Neutrophil (primary cell): ENCODE measurements at regions not wholly inside any gene's neighbourhood (a gene's known extent, or its start where the extent isn't known, plus 50 kb on each side); places are given as distances from the start of the nearest gene placed in this dataset.

Experiments used
- H3K27ac ChIP-seq: fragments of 200-600 bp; sonication (generic); 2 replicates; pipeline ENCODE4 v1.5.1; 2016; ENCODE audit warnings: mild to moderate bottlenecking, moderate library complexity
- H3K27me3 ChIP-seq: fragments of 200-600 bp; sonication (generic); 2 replicates; pipeline ENCODE4 v1.6.0; 2016; ENCODE audit warnings: mild to moderate bottlenecking
- H3K36me3 ChIP-seq: fragments of 200-600 bp; sonication (generic); 2 replicates; pipeline ENCODE4 v1.5.1; 2017
- H3K4me1 ChIP-seq, 2 experiments: fragments of 200-600 bp in 1 of 2; sonication (generic) in 1 of 2; 1 replicate in 1 of 2; 2 replicates in 1 of 2; pipeline versions ENCODE4 v1.5.1 to v1.6.1; 2013 to 2016; ENCODE audit warnings: low read depth in 1 of 2, low read length in 1 of 2, mild to moderate bottlenecking in 1 of 2, moderate library complexity in 1 of 2; ENCODE audit not compliant: control insufficient read depth in 1 of 2, insufficient read depth in 1 of 2
- H3K4me3 ChIP-seq, 2 experiments: fragments of 200-600 bp in 1 of 2; sonication (generic) in 1 of 2; 1 replicate in 1 of 2; 2 replicates in 1 of 2; pipeline ENCODE4 v1.5.1; 2013 to 2016; ENCODE audit warnings: low read depth in 1 of 2, low read length in 1 of 2, mild to moderate bottlenecking in 1 of 2, moderate library complexity in 1 of 2
- H3K9me3 ChIP-seq: fragments of 200-600 bp; sonication (generic); 2 replicates; pipeline ENCODE4 v1.5.1; 2016
- TF ChIP-seq, protein P1 (sequence below): fragments of 200-600 bp; sonication (generic); IDR thresholded peaks from 2 replicates; pipeline ENCODE4 v1.5.1; 2016; ENCODE audit warnings: antibody characterized with exemption

DNA sequence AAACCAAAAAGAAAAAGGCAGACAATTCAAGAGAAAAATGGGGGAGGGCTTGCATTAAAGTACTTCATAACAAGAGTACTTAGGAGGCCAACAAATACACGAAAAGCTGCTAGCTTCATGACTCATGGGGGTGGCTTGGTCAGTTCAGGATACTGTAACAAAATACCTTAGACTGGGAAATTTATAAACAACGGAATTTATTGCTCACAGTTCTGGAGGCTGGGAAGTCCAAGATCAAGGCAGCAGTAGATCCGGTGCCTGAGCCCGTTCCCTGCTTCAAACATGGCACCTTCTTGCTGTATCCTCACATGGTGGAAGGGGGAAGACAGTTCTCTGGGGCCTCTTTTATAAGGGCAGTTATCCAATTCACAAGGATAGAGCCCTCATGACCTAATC, 111.4 kb downstream of the C9orf50 start:
- TF ChIP-seq, protein P1, sequence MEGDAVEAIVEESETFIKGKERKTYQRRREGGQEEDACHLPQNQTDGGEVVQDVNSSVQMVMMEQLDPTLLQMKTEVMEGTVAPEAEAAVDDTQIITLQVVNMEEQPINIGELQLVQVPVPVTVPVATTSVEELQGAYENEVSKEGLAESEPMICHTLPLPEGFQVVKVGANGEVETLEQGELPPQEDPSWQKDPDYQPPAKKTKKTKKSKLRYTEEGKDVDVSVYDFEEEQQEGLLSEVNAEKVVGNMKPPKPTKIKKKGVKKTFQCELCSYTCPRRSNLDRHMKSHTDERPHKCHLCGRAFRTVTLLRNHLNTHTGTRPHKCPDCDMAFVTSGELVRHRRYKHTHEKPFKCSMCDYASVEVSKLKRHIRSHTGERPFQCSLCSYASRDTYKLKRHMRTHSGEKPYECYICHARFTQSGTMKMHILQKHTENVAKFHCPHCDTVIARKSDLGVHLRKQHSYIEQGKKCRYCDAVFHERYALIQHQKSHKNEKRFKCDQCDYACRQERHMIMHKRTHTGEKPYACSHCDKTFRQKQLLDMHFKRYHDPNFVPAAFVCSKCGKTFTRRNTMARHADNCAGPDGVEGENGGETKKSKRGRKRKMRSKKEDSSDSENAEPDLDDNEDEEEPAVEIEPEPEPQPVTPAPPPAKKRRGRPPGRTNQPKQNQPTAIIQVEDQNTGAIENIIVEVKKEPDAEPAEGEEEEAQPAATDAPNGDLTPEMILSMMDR = no peak
- H3K9me3 ChIP-seq = peaks cover 10% of the 10 kb centered on the region
- H3K36me3 ChIP-seq = no peaks in the 10 kb centered on the region
- H3K4me1 ChIP-seq = no peaks in the 10 kb centered on the region
- no peaks in the 10 kb centered on the region for H3K27me3 ChIP-seq
- no peak overlapping the region for H3K27ac ChIP-seq
- no peak overlapping the region for H3K4me3 ChIP-seq

DNA sequence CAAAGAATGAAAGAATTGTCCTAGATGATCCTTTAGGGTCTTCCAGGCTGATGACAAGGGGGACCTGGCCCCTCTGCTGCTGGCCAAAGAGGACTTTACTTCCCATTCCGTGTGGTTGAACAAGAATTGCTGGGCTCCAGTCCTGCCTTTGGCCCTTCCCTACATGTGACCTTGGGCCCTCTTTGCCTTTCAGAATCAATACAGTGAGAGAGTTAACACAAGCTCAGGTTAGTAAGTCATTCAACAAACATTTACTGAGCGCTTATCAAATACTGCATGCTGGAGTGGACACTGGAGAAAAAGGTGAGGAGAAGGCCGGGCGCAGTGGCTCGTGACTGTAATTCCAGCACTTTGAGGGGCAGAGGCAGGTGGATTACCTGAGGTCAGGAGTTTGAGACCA, 113.1 kb downstream of the C9orf50 start:
- H3K9me3 ChIP-seq = no peaks in the 10 kb centered on the region
- no peaks in the 10 kb centered on the region for H3K4me1 ChIP-seq
- no peak overlapping the region for H3K27ac ChIP-seq
- TF ChIP-seq, protein P1 = no peak
- H3K36me3 ChIP-seq = peaks cover 7% of the 10 kb centered on the region
- H3K4me3 ChIP-seq = no peak overlapping the region
- H3K27me3 ChIP-seq = no peaks in the 10 kb centered on the region

DNA sequence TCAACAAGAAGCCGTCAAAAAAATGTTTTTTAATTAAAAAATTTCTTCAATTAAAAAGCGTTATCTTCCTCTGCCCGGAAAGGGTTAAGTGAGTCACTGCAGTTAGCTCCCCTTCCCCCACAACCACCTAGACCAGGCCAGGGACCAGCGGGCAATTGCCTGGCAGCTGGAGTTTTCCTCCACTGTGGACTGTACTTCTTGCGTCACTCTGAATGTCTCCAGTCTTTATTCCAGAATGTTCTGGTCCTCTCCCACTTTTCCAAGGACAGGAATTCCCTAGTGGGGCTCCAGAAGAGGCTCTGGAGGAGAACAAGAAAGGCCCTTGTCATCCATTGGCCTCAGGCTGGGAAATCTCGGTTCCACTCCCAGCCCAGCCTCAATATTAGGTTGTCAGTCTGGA, 114.0 kb downstream of the C9orf50 start:
- H3K4me3 ChIP-seq = no peak overlapping the region
- H3K9me3 ChIP-seq = no peaks in the 10 kb centered on the region
- TF ChIP-seq, protein P1 = no peak
- H3K4me1 ChIP-seq = no peaks in the 10 kb centered on the region
- H3K27me3 ChIP-seq = no peaks in the 10 kb centered on the region
- H3K27ac ChIP-seq = no peak overlapping the region
- peaks cover 7% of the 10 kb centered on the region for H3K36me3 ChIP-seq

DNA sequence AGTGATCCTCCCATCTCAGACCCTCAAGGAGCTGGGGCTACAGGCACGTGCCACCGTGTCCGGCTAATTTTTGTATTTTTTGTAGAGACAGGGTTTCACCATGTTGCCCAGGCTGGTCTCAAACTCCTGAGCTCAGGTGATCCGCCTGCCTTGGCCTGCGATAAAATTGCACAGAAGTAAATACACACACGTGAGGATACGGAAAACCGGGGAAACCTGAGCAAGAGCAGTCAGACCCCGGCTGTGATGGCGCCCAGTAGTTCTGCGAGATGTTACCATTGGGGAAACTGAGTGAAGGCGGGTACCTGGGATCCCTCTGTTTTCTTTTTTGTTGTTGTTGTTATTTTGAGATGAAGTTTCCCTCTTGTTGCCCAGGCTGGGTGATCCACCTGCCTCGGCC, 114.9 kb downstream of the C9orf50 start:
- H3K4me1 ChIP-seq = no peaks in the 10 kb centered on the region
- H3K4me3 ChIP-seq = no peak overlapping the region
- H3K27me3 ChIP-seq = no peaks in the 10 kb centered on the region
- H3K36me3 ChIP-seq = peaks cover 7% of the 10 kb centered on the region
- TF ChIP-seq, protein P1 = no peak
- no peaks in the 10 kb centered on the region for H3K9me3 ChIP-seq
- no peak overlapping the region for H3K27ac ChIP-seq

DNA sequence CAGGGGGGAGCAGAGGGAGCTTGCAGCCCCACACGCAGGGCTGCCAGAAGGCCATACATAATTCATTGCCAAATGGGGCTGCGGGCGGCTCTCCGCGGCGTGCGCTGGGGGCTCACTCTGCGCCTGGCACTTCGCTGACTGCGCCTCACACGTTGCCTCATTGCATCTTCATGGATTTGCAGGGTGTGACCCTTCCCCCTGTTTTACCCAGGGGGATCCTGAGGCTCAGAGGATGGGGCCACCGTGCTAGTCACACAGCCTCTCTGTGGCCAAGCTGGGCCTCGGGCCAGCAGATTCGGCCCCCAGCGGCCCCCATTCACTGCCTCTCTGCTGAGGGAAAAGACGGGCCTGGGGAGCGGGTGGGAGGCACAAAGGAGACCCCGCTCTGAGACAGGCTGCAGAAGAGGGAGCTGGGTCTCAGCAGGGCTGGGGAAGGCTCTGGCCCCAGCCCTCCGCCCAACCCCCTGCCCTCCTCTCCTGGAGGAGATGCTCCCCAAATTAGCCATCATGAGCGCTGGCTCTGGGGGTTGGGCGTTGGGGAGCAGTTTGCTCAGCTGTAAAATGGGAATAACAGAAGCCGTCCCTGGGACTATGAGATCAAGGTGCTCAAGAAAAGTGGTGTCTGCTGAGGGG, 115.5 kb downstream of the C9orf50 start:
- H3K27me3 ChIP-seq = no peaks in the 10 kb centered on the region
- TF ChIP-seq, protein P1 = no peak
- no peaks in the 10 kb centered on the region for H3K9me3 ChIP-seq
- H3K36me3 ChIP-seq = peaks cover 7% of the 10 kb centered on the region
- H3K4me1 ChIP-seq = no peaks in the 10 kb centered on the region
- no peak overlapping the region for H3K27ac ChIP-seq
- no peak overlapping the region for H3K4me3 ChIP-seq
